Upper lobe of left lung (tissue), 4 donors: ENCODE measurements at regions not wholly inside any gene's neighbourhood (a gene's known extent, or its start where the extent isn't known, plus 50 kb on each side); places are given as distances from the start of the nearest gene placed in this dataset.

Source experiments
- POLR2AphosphoS5 ChIP-seq, 2 donors: sonication (generic); formaldehyde crosslinking; IDR thresholded peaks; one replicate each; pipeline ENCODE4 v1.5.1; 2017; ENCODE audit warnings: antibody characterized with exemption in 2 of 2
- TF ChIP-seq, protein P1 (sequence below), 6 experiments: fragments of 450-650 bp in 4 of 6; fragments of 200-600 bp in 2 of 6; sonication (generic) in 2 of 6; IDR thresholded peaks; one replicate each; pipeline ENCODE4 v1.5.1; 2016 to 2019; ENCODE audit warnings: antibody characterized with exemption in 6 of 6

DNA sequence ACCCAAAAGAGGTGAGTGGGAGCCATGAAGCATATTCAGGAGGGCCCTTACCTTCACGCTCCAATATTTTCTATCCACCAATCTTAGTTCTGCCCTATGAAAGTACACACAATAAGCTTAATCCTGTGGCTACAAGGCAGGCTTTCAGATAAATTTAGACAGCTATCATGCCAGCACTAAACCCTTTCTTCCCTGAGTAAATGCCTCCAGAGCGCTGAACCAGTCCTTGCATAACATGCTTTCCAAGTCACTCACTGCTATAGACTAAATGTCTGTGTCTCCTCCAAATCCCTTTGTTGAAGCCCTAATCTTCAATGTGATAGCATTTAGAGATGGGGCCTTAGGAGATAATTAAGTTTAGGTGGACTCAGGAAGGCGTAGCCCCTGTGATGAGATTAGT lies 50.3 kb upstream of the FIBIN start:
- TF ChIP-seq, protein P1, sequence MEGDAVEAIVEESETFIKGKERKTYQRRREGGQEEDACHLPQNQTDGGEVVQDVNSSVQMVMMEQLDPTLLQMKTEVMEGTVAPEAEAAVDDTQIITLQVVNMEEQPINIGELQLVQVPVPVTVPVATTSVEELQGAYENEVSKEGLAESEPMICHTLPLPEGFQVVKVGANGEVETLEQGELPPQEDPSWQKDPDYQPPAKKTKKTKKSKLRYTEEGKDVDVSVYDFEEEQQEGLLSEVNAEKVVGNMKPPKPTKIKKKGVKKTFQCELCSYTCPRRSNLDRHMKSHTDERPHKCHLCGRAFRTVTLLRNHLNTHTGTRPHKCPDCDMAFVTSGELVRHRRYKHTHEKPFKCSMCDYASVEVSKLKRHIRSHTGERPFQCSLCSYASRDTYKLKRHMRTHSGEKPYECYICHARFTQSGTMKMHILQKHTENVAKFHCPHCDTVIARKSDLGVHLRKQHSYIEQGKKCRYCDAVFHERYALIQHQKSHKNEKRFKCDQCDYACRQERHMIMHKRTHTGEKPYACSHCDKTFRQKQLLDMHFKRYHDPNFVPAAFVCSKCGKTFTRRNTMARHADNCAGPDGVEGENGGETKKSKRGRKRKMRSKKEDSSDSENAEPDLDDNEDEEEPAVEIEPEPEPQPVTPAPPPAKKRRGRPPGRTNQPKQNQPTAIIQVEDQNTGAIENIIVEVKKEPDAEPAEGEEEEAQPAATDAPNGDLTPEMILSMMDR (IDR thresholded peaks at IDR 0.05), result no peak
- TF ChIP-seq POLR2AphosphoS5 (IDR thresholded peaks at IDR 0.05), result no peak
